ENCODE measurements at regions not wholly inside any gene's neighbourhood (a gene's known extent, or its start where the extent isn't known, plus 50 kb on each side); places are given as distances from the start of the nearest gene placed in this dataset.
"Not testable (repeated sequence)": the region's sequence is repeated elsewhere in the genome, so short reads cannot be mapped to it uniquely, and the experiment has no call there.

- no peak for DNase-seq
Observed at GRCh38 chr2:124967325-124967724, 942.2 kb downstream of the CNTNAP5 start.

- no peak for DNase-seq
Observed at GRCh38 chr2:124970030-124970429, 944.9 kb downstream of the CNTNAP5 start.

DNA sequence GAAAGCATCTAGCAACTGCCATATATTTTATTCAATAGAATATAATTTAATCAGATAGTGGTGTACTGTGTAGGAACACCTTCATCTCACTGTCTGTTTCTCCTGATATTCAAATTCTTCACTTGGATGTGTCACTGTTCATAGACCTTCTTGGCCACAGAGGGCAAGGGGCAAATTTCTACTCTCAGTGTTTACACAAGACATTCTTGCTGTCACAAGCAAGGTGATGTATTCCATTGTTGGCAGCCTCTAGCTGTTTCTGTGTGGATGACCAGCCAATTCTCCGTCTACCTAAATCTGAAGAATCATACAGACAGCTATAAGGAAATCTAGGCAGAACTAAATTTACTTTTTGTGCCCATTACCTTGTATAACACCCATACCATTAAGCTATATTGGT is 948.3 kb downstream of the CNTNAP5 start:
- DNase-seq: no peak

- DNase-seq: no peak
Observed at GRCh38 chr2:124975224-124975623, 950.1 kb downstream of the CNTNAP5 start.

DNA sequence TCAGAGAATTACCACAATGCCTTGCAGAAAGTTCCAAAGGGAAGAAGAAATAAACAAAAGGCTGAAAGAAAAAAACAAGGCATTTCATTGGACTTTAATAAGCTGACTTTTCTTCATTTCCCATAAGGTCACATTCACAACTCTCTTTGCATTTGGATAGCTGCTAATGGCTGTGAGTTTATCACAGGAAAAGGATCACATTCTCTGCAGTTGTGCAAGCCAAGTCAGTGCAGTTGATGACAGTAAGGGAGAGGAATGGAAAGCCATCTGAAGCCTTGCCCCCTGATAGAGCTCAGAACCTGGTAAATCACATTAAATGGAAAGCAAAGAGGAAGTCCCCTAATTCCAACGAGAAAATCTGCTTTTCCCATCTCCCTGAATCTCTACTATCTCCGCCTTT is 950.6 kb downstream of the CNTNAP5 start:
- no peak for DNase-seq

DNA sequence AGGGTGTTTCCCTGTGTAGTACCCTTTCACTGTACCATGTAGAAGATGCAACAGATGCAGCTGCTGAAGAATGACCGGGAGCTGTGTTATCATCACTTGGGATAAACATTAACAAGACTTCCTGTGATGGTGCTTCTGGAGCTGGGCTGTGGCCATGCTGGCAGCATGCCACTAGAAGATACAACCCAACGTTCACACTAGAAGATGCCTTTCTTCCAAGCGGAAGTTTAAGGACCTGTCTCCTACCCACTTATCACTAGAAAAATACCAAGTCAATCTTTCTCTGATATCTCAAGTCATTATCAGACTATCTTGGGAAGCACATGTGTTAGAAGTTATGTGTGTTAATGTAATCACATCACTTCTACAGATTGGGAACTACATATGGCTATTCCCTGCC is 953.5 kb downstream of the CNTNAP5 start:
- no peak for DNase-seq

GRCh38 chr2:124983595-124983994 is 958.5 kb downstream of the CNTNAP5 start:
- DNase-seq: no peak

DNA sequence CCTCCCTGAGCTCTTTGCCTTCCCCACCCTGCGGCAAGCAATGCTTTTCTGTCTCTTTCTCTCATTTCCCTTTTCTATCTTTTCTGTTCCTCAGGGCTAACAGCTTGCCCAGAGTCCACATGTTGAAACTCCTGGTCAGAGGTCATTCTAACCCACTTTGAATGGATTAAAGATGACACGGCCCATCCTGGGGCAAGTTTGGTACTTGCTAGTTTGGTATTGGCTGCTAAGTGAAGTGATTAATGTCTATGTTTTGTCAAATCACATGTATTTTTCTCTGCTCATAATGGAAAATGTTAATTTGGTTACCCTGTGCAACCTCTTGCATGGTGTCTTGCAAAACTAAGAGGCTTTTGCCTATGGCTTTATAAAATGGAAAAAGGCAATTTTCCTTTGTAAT is 960.2 kb downstream of the CNTNAP5 start:
- DNase-seq: no peak

DNA sequence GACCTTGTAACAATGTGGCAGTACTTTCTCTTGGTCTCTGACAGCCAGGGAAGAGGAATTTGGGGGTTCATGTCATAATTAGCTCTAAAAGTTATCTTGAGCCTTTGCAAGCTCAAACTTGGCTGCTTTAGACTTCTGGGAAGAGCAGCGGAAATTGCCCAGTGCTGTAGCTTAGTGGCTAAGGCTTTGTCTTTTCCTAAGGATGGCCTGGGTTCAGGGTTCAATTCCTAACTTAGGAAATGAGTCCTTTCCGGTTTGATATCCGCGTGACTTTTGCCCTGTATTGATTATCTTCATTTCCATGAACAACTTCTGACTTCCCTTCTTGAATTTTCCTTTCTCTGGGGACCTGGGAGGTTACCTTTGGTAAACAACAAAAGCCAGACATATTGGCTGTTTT is 961.0 kb downstream of the CNTNAP5 start:
- DNase-seq: no peak

- DNase-seq: not testable (repeated sequence)
Observed at GRCh38 chr2:124986870-124987269, 961.8 kb downstream of the CNTNAP5 start.

- DNase-seq: not testable (repeated sequence)
Observed at GRCh38 chr2:124987436-124987835, 962.3 kb downstream of the CNTNAP5 start.

- no peak for DNase-seq
Observed at GRCh38 chr2:124988111-124988510, 963.0 kb downstream of the CNTNAP5 start.

- no peak for DNase-seq
Observed at GRCh38 chr2:124988794-124989193, 963.7 kb downstream of the CNTNAP5 start.

GRCh38 chr2:124993809-124994208 is 968.7 kb downstream of the CNTNAP5 start:
- no peak for DNase-seq

DNA sequence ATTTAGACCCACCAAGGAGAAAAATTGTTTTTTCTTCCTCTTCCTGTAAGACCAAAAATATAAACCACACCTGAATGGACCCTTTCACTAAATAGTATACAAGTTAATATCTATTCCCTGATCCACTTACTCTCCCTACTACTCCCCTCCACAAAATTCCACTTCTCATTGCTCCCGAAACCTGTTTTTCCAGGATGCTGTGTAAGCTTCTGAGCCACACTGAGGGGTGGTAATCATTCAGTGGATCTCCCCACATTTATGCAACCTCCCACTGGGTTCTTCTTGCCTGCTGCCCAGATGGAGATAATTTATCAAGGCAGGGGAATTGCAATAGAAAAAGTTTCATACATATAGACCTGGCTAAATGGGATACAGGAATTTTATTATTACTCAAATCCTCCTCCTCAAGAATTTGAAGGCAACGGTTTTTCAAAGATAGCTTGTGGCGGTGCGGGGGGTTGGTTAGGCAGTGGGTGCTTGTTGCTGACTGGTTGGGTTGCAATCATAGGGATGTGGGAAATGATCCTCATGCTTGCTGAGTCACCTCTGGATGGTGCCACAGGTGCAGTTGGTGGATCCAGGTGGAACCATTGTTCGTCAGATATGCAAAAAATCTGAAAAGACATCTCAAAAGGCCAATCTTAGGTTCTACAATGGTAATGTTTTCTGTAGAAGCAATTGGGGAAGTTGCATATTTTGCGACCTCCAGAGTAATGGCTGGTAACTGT is 970.3 kb downstream of the CNTNAP5 start:
- no peak for DNase-seq

- no peak for DNase-seq
Observed at GRCh38 chr2:124996406-124996805, 971.3 kb downstream of the CNTNAP5 start.

GRCh38 chr2:124999906-125000305 is 974.8 kb downstream of the CNTNAP5 start:
- no peak for DNase-seq

- no peak for DNase-seq
Observed at GRCh38 chr2:125004106-125004800, 979.2 kb downstream of the CNTNAP5 start.

DNA sequence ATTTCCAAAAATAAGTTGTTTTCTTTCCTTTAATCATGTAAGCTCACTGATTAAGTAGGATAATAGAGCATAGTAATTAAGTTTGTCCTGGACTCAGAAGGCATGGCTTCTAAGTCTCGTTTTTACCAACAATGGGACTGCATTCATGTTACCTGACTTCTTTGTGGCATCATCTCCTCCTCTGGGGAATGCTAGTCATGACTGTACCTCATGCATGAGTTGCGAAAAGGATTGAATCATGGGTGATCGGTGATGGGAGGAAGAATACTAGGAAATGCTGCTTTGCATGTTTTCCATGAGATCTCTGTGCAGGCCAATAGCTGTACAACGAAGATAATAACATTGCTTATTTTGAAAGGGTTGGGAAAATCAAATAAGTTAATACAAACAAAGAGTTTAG is 981.6 kb downstream of the CNTNAP5 start:
- no peak for DNase-seq

DNA sequence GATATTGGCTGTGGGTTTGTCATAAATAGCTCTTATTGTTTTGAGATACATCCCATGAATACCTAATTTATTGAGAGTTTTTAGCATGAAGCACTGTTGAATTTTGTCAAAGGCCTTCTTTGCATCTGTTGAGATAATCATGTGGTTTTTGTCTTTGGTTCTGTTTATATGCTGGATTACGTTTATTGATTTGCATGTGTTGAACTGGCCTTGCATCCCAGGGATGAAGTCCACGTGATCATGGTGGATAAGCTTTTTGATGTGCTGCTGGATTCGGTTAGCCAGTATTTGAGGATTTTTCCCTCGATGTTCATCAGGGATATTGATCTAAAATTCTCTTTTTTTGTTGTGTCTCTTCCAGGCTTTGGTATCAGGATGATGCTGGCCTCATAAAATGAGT is 1003.6 kb downstream of the CNTNAP5 start:
- not testable (repeated sequence) for DNase-seq

GRCh38 chr2:125033871-125034270 is 1008.8 kb downstream of the CNTNAP5 start:
- DNase-seq: no peak

DNA sequence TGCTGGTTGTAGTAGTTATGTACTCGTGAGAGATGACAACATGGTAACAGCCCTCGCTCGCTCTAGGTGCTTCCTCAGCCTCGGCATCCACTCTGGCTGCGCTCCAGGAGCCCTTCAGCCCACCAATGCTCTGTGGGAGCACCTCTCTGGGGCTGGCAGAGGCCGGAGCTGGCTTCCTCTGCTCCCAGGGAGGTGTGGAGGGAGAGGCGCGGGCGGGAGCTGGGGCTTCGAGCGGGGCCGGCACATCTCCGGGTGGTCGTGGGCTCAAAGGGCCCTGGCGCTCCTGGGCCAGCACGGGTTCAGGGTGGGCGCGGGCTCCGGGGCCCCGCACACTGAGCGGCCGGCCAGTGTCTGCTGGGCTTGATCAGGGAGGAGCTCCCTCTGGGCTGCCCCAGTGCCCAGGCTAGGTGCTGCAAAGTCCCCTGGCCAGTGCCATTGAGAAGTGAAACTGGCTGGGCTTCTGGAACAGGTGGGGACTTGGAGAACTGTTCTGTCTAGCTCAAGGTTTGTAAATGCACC is 1012.1 kb downstream of the CNTNAP5 start:
- no peak for DNase-seq

DNA sequence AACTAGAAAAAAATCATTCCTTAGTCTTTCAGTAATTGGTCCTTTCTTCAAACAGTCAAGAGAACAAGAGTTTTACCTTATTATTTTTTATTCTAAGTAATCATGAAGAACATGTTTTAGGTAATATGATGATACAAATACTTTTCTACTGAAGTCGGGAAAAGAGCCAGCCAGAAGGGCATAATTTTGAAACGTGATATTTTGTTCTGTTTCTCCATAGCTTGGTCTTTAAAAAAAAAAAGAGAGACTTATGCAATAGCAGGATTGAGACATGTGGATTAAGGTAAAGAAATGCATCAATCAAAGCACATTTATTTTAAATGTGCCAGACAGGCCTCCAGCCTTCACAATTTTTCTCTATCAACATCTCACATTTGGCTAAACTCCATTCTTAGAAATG is 1016.8 kb downstream of the CNTNAP5 start:
- no peak for DNase-seq

DNA sequence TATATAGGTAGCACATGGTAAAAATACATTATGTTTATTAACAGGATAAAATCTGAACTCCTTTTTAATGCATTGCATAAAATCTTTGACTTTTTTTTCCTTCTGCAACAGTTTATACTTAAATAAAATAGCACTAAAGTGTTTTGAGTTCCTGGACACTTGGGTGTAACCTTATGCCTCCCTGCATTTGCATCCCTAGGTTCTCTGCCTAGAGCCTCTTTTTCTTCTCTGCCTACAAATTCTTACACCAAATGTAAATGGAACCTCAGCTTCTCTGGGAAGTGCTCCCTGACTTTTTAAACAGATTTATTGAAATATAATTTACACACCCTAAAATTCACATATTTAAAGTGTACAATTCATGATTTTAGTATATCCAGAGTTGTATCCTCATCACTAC is 1017.6 kb downstream of the CNTNAP5 start:
- no peak for DNase-seq

Measured in NCI-H524 treated with DMSO at 0.1 percent for 48 hours (cell line).